ENCODE measurements at regions not wholly inside any gene's neighbourhood (a gene's known extent, or its start where the extent isn't known, plus 50 kb on each side); places are given as distances from the start of the nearest gene placed in this dataset.

GRCh38 chr12:58657190-58657589 is 263.1 kb downstream of the LRIG3 start (continued):
- TF ChIP-seq REST (IDR thresholded peaks at IDR 0.05; ENCODE audit: low read depth) (no peak), ZNF274 (IDR thresholded peaks at IDR 0.05; ENCODE audit: low read depth, low read length) (no peak), RAD21 (IDR thresholded peaks at IDR 0.05; ENCODE audit: low read depth) (no peak), ATF3 (IDR thresholded peaks at IDR 0.05) (no peak), EZH2phosphoT487 (IDR thresholded peaks at IDR 0.05; ENCODE audit: borderline replicate concordance) (no peak), ZBTB33 (IDR thresholded peaks at IDR 0.05; ENCODE audit: extremely low read depth, insufficient replicate concordance, low read length) (no peak), EZH2 (IDR thresholded peaks at IDR 0.05) (no peak)

- no peaks in the 10 kb centered on the region for H3K27me3 ChIP-seq (ENCODE audit: insufficient read depth, low read length)
- no peak for ATAC-seq
- no TSS peak for BruUV-seq (replicated peaks)
- TF ChIP-seq EGR1 (IDR thresholded peaks at IDR 0.05; ENCODE audit: low read depth), result no peak
- no peak for TF ChIP-seq ZNF274 (IDR thresholded peaks at IDR 0.05; ENCODE audit: low read depth, low read length)
- TF ChIP-seq SRF (IDR thresholded peaks at IDR 0.05; ENCODE audit: low read depth), result no peak
- no peak for TF ChIP-seq TCF7L2 (IDR thresholded peaks at IDR 0.05; ENCODE audit: borderline replicate concordance, extremely low read depth, insufficient read depth, insufficient read length)
- TF ChIP-seq JUND (IDR thresholded peaks at IDR 0.05), result no peak
- no peak for TF ChIP-seq MAX (IDR thresholded peaks at IDR 0.05)
- TF ChIP-seq ELF1 (IDR thresholded peaks at IDR 0.05; ENCODE audit: borderline replicate concordance, low read depth), result no peak
- TF ChIP-seq CTCF (IDR thresholded peaks at IDR 0.05 in 2 of 3, conservative IDR thresholded peaks at IDR 0.05 in 1 of 3; ENCODE audit: borderline replicate concordance in 1 of 3, insufficient read depth in 1 of 3, low read depth in 2 of 3, low read length in 2 of 3), result no peak
- no peak for TF ChIP-seq EZH2phosphoT487 (IDR thresholded peaks at IDR 0.05; ENCODE audit: borderline replicate concordance)
- no peak for TF ChIP-seq SP1 (IDR thresholded peaks at IDR 0.05; ENCODE audit: low read depth)
- TF ChIP-seq ZBTB33 (IDR thresholded peaks at IDR 0.05; ENCODE audit: extremely low read depth, insufficient replicate concordance, low read length), result no peak
Observed at GRCh38 chr12:58665375-58665774, 254.9 kb downstream of the LRIG3 start.

More at GRCh38 chr12:58665375-58665774, 254.9 kb downstream of the LRIG3 start:
- Histone ChIP-seq H4K20me1 (ENCODE audit: insufficient read depth) (no peaks in the 10 kb centered on the region), H3K9ac (ENCODE audit: low read length) (no peak overlapping the region), H3K4me2 (ENCODE audit: low read length) (no peak overlapping the region), H2AFZ (ENCODE audit: low read depth, low read length, poor library complexity, severe bottlenecking) (no peak overlapping the region), H3K4me1 (ENCODE audit: control insufficient read depth in 1 of 2, insufficient read depth in 2 of 2, low read length in 2 of 2) (no peaks in the 10 kb centered on the region), H3K79me2 (ENCODE audit: insufficient read depth, low read length) (no peaks in the 10 kb centered on the region), H3K9me3 (ENCODE audit: control insufficient read depth in 1 of 2, insufficient read depth in 1 of 2, low read depth in 1 of 2, low read length in 2 of 2) (no peaks in the 10 kb centered on the region), H3K9me2 (ENCODE audit: insufficient read depth) (no peaks in the 10 kb centered on the region), H3K4me3 (replicated peaks in 1 of 2; ENCODE audit: low read depth in 1 of 2, low read length in 2 of 2) (no peak overlapping the region), H3K27ac (ENCODE audit: low read depth, low read length) (no peak overlapping the region), H3K36me3 (ENCODE audit: control insufficient read depth in 1 of 2, insufficient read depth in 2 of 2, low read length in 2 of 2) (no peaks in the 10 kb centered on the region)
- intact Hi-C loops (cut with micrococcal nuclease), result no loop called here
- DNase-seq (ENCODE audit: low read depth, low spot score), result no peak
- ChIA-PET POLR2A (no interaction called here), CTCF (no interaction called here), RAD21 (ENCODE audit: low non-redundant PET in 1 of 2, low total read pairs in 2 of 2, uncharacterized antibody in 2 of 2, unreplicated experiment in 2 of 2) (no interaction called here)
